Central memory CD8-positive, alpha-beta T cell (primary cell): ENCODE measurements at regions not wholly inside any gene's neighbourhood (a gene's known extent, or its start where the extent isn't known, plus 50 kb on each side); places are given as distances from the start of the nearest gene placed in this dataset.

Experiments
- ATAC-seq: fragments of 150-1000 bp; cut with Tn5 transposase; replicated peaks from 2 replicates; pipeline ENCODE4 v1.10.0; 2022; ENCODE audit warnings: mild to moderate bottlenecking, moderate FRiP score, moderate number of reproducible peaks; ENCODE audit not compliant: poor library complexity, severe bottlenecking; ENCODE audit errors: extremely low read depth
- DNase-seq, 2 donors: peaks; one replicate each; pipeline ENCODE4 v3.0.0; 2021; ENCODE audit warnings: low spot score in 2 of 2
- H3K27ac Mint-ChIP-seq: one replicate; pipeline ENCODE4 v1.8.0; 2022; ENCODE audit warnings: low read depth, mild to moderate bottlenecking, moderate library complexity, mixed read lengths
- H3K27me3 Mint-ChIP-seq: one replicate; pipeline ENCODE4 v1.8.0; 2022; ENCODE audit warnings: mixed read lengths
- H3K36me3 Mint-ChIP-seq: one replicate; pipeline ENCODE4 v1.8.0; 2022; ENCODE audit warnings: mild to moderate bottlenecking, moderate library complexity, mixed read lengths; ENCODE audit not compliant: insufficient read depth
- H3K4me1 Mint-ChIP-seq: one replicate; pipeline ENCODE4 v1.8.0; 2022; ENCODE audit warnings: mixed read lengths
- H3K4me3 Mint-ChIP-seq: one replicate; pipeline ENCODE4 v1.8.0; 2022; ENCODE audit warnings: mild to moderate bottlenecking, moderate library complexity, mixed read lengths
- H3K9me3 Mint-ChIP-seq: one replicate; pipeline ENCODE4 v1.8.0; 2022; ENCODE audit warnings: mixed read lengths

GRCh38 chr1:190540366-190540765, 62.7 kb upstream of the BRINP3 start:
- H3K27me3 Mint-ChIP-seq, result no peaks in the 10 kb centered on the region
- H3K9me3 Mint-ChIP-seq, result peaks cover 1% of the 10 kb centered on the region
- no peaks in the 10 kb centered on the region for H3K4me1 Mint-ChIP-seq
- no peak overlapping the region for H3K27ac Mint-ChIP-seq
- no peak overlapping the region for H3K4me3 Mint-ChIP-seq
- no peak for ATAC-seq
- no peaks in the 10 kb centered on the region for H3K36me3 Mint-ChIP-seq
- DNase-seq, result no peak

- Mint-ChIP-seq H3K27me3 (no peaks in the 10 kb centered on the region), H3K9me3 (peaks cover 20% of the 10 kb centered on the region)
- no peak for ATAC-seq
Measured at GRCh38 chr1:190551638-190552037, 74.0 kb upstream of the BRINP3 start.

GRCh38 chr1:190560161-190560681, 82.6 kb upstream of the BRINP3 start:
- H3K4me3 Mint-ChIP-seq, result no peak overlapping the region
- no peaks in the 10 kb centered on the region for H3K36me3 Mint-ChIP-seq
- no peak overlapping the region for H3K27ac Mint-ChIP-seq
- ATAC-seq, result no peak
- H3K27me3 Mint-ChIP-seq, result no peaks in the 10 kb centered on the region
- H3K9me3 Mint-ChIP-seq, result peaks cover 13% of the 10 kb centered on the region
- no peaks in the 10 kb centered on the region for H3K4me1 Mint-ChIP-seq
- DNase-seq, result no peak

More at GRCh38 chr1:190551638-190552037, 74.0 kb upstream of the BRINP3 start:
- Mint-ChIP-seq H3K4me1 (no peaks in the 10 kb centered on the region), H3K27ac (no peak overlapping the region), H3K36me3 (no peaks in the 10 kb centered on the region), H3K4me3 (no peak overlapping the region)
- DNase-seq, result no peak

DNA sequence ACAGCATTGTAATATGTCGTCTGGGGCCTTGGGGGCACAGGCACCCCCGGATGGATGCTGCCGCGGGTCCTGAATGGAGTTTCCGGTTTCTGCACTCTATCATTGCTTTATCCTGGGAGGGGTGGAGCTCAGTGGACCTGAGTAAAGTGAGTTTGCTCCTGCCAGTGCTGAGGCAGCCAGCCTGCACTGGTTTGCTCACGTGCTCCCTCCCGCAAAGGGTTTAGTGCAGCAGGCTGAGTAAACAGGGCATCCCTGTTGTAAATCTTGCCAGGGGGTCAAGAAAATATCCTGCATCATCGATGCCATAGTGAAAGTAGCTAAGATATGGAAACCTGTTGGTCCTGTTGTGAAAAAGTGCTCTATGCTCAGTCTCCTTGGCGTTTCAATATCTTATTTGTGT, 85.6 kb upstream of the BRINP3 start:
- ATAC-seq (no peak), DNase-seq (no peak)
- H3K9me3 Mint-ChIP-seq, result peaks cover 10% of the 10 kb centered on the region
- no peak overlapping the region for H3K27ac Mint-ChIP-seq
- no peaks in the 10 kb centered on the region for H3K36me3 Mint-ChIP-seq
- no peaks in the 10 kb centered on the region for H3K27me3 Mint-ChIP-seq
- H3K4me1 Mint-ChIP-seq, result no peaks in the 10 kb centered on the region
- H3K4me3 Mint-ChIP-seq, result no peak overlapping the region

DNA sequence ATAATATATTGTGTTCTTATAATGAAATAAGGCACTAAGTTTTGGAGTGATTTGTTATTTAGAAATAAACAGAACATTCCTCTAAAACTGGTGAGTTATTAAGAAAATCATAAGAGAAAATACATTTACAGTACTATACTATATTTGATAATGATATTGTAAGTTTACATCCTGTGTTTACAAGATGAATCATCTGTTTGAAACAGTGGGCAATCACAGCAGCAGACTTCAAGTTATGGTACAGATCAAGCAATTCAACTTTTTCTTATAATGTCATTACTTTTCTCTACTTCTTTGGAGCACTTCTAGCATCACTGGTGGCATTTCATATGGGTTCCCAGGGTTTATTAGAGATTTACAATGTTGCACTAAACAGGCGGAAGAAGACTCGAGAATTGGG, 86.5 kb upstream of the BRINP3 start:
- Mint-ChIP-seq H3K27me3 (no peaks in the 10 kb centered on the region), H3K36me3 (no peaks in the 10 kb centered on the region), H3K4me1 (no peaks in the 10 kb centered on the region), H3K27ac (no peak overlapping the region), H3K9me3 (peaks cover 10% of the 10 kb centered on the region), H3K4me3 (no peak overlapping the region)
- DNase-seq (no peak), ATAC-seq (no peak)

- DNase-seq (no peak), ATAC-seq (no peak)
- no peak overlapping the region for H3K27ac Mint-ChIP-seq
- no peaks in the 10 kb centered on the region for H3K36me3 Mint-ChIP-seq
- no peaks in the 10 kb centered on the region for H3K27me3 Mint-ChIP-seq
- peaks cover 10% of the 10 kb centered on the region for H3K9me3 Mint-ChIP-seq
- H3K4me3 Mint-ChIP-seq, result no peak overlapping the region
- no peaks in the 10 kb centered on the region for H3K4me1 Mint-ChIP-seq
Measured at GRCh38 chr1:190578017-190578416, 100.4 kb upstream of the BRINP3 start.

DNA sequence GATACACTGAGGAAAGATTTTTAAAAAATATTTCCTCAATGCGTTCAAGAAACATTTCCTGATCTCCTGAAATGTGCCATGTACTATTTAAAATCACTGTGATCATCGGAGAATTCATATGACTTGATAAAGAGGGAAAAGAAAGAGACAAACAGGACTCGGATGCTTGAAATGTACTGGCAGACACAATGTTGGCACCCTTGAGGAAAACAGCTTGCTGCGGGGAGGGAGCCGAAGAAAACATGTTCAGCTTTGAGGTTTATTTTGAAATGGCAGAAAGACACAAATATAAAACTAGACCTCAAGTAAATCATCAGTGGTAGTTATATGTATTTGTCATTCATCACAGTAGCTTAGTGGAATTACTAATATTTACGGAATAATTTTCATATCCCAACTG, 100.9 kb upstream of the BRINP3 start:
- H3K4me1 Mint-ChIP-seq, result no peaks in the 10 kb centered on the region
- DNase-seq (no peak), ATAC-seq (no peak)

DNA sequence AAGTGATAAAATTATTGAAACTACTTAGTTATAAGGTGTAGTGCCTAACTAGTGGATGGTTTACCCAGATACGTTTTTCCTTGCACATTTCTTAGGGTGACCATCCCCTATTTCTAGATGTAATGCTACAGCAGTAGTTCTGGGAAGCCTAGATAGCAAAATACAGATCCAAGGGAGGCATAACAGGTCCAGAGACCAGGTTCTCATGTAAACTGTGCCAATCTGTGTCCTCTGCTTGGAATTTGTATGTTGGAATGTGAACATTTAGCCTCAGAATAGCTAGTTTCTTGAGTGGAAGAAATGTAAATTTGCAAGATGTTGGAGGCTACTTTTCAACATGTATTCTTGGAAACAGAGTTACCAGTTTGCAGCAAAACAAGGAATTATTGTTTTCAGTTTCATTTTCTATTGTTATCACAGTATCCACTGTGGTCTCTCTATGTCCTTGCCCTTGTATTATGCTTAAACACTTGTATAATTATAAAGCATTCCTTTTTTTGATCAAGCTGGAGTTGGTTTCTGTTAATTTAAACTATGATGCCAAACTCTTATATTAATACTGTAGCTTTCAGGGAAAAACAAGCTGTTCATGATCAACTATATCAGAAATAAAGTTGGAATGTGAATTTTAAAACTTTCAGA, 102.0 kb upstream of the BRINP3 start:
- no peaks in the 10 kb centered on the region for H3K36me3 Mint-ChIP-seq
- no peaks in the 10 kb centered on the region for H3K27me3 Mint-ChIP-seq
- ATAC-seq (no peak), DNase-seq (no peak)
- no peak overlapping the region for H3K27ac Mint-ChIP-seq
- H3K9me3 Mint-ChIP-seq, result peaks cover 5% of the 10 kb centered on the region
- H3K4me3 Mint-ChIP-seq, result no peak overlapping the region
- H3K4me1 Mint-ChIP-seq, result no peaks in the 10 kb centered on the region

More for the DNA sequence above, 100.9 kb upstream of the BRINP3 start:
- Mint-ChIP-seq H3K27me3 (no peaks in the 10 kb centered on the region), H3K4me3 (no peak overlapping the region), H3K9me3 (peaks cover 10% of the 10 kb centered on the region), H3K27ac (no peak overlapping the region), H3K36me3 (no peaks in the 10 kb centered on the region)

DNA sequence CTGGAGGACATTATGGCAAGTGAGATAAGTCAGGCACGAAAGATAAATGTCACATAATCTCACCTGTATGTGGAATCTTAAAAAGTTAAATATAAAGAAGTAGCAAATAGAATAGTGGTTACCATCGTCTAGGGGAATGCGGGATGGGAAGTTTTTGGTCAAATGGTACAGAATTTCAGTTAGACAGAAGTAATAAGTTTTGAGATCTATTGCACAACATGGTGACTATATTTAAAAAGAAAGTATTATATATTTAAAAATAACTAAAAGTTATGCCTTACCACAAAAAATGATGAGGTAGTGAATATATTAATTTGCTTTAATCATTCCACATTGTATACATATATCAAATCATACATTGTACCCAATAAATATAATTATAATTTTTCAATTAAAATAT, 106.2 kb upstream of the BRINP3 start:
- Mint-ChIP-seq H3K27me3 (no peaks in the 10 kb centered on the region), H3K4me3 (no peak overlapping the region), H3K9me3 (peaks cover 10% of the 10 kb centered on the region), H3K27ac (no peak overlapping the region), H3K4me1 (no peaks in the 10 kb centered on the region), H3K36me3 (no peaks in the 10 kb centered on the region)
- DNase-seq, result no peak
- no peak for ATAC-seq

DNA sequence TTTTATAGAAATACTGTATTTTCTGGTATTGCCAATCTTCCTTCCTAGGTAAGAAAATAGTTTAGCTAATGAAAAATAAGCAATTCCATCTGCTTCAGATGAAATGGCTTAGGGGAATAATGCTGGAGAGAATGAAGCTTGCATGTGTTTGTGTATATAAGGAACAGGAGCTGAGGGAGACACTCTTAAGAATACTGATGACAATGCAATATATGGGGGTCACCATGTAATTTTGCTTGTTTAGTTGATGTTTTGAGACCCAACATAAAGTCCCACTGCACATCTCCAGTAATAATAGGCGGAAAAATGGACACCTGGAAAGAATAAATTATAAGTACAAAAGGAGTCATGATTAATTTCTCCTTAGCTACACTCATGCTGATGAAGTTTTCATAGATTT, 110.8 kb upstream of the BRINP3 start:
- DNase-seq (no peak), ATAC-seq (no peak)
- Mint-ChIP-seq H3K27ac (no peak overlapping the region), H3K27me3 (no peaks in the 10 kb centered on the region), H3K36me3 (no peaks in the 10 kb centered on the region), H3K4me1 (no peaks in the 10 kb centered on the region), H3K4me3 (no peak overlapping the region), H3K9me3 (peaks cover 24% of the 10 kb centered on the region)

- H3K27me3 Mint-ChIP-seq, result no peaks in the 10 kb centered on the region
- H3K27ac Mint-ChIP-seq, result no peak overlapping the region
- H3K9me3 Mint-ChIP-seq, result peaks cover 13% of the 10 kb centered on the region
- no peaks in the 10 kb centered on the region for H3K4me1 Mint-ChIP-seq
- ATAC-seq, result no peak
- no peaks in the 10 kb centered on the region for H3K36me3 Mint-ChIP-seq
- DNase-seq, result no peak
- H3K4me3 Mint-ChIP-seq, result no peak overlapping the region
Measured at GRCh38 chr1:190595438-190595837, 117.8 kb upstream of the BRINP3 start.

DNA sequence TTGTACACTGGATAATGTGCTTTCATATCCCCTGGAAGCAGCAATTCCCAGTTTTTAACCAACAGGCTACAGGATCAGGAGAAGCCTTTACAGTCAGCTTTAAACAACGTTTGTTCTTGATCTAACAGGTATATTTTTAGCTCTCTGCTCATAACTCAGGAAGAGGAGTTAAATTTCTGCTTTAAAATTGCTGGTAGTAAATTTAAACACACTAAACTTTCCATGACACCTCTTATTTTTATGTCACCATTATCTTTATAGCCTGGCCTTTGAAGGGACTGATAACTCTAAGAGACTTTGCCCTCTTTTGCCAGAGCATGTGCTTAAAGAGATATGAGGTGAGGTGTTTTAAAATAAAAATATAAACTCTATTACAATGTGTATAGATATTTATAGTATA, 119.6 kb upstream of the BRINP3 start:
- DNase-seq, result no peak
- Mint-ChIP-seq H3K4me3 (no peak overlapping the region), H3K36me3 (no peaks in the 10 kb centered on the region), H3K4me1 (no peaks in the 10 kb centered on the region), H3K9me3 (peaks cover 14% of the 10 kb centered on the region), H3K27me3 (no peaks in the 10 kb centered on the region), H3K27ac (no peak overlapping the region)
- ATAC-seq, result no peak

GRCh38 chr1:190599670-190600069, 122.0 kb upstream of the BRINP3 start:
- DNase-seq (no peak), ATAC-seq (no peak)
- Mint-ChIP-seq H3K27me3 (no peaks in the 10 kb centered on the region), H3K27ac (no peak overlapping the region), H3K9me3 (peaks cover 22% of the 10 kb centered on the region), H3K36me3 (no peaks in the 10 kb centered on the region), H3K4me1 (no peaks in the 10 kb centered on the region), H3K4me3 (no peak overlapping the region)
